Panc1 (cell line): ENCODE measurements at regions not wholly inside any gene's neighbourhood (a gene's known extent, or its start where the extent isn't known, plus 50 kb on each side); places are given as distances from the start of the nearest gene placed in this dataset.

ENCODE experiments used
- ATAC-seq: fragments of 200-7000 bp; cut with Tn5 transposase; 2 replicates; pipeline ENCODE4 v1.9.1; 2020; ENCODE audit warnings: mild to moderate bottlenecking, moderate library complexity
- BruUV-seq: library from RNA; stranded (reverse); fragments of 400-500 nt; replicated peaks from 2 replicates; lab custom pipeline; 2021; lab: Mats Ljungman, UMichigan
- CTCF ChIA-PET: fragments of 300-600 bp; sonication (Branson Sonifier 250); formaldehyde crosslinking; loops from one replicate; lab custom pipeline; 2022; ENCODE audit warnings: antibody characterized with exemption; lab: Charles Lee
- POLR2A ChIA-PET: fragments of 300-600 bp; sonication (Branson Sonifier 250); formaldehyde crosslinking; loops from one replicate; lab custom pipeline; 2022; ENCODE audit warnings: antibody characterized with exemption; lab: Charles Lee
- DNase-seq: peaks from one replicate; pipeline ENCODE4 v3.0.0-alpha.2; 2010; ENCODE audit warnings: low read depth, low spot score
- H3K27ac ChIP-seq: 2 replicates; pipeline ENCODE4 v1.5.1; 2011; ENCODE audit warnings: mild to moderate bottlenecking, low read length, inconsistent platforms
- H3K27me3 ChIP-seq: fragments of 200-500 bp; sonication (Bioruptor generic); 2 replicates; pipeline ENCODE4 v1.6.0; 2014; ENCODE audit warnings: low read length, inconsistent platforms; ENCODE audit not compliant: control insufficient read depth, insufficient read depth
- H3K36me3 ChIP-seq: fragments of 200-500 bp; sonication (Bioruptor generic); 2 replicates; pipeline ENCODE4 v1.5.1; 2014; ENCODE audit warnings: inconsistent platforms, mild to moderate bottlenecking, low read length, moderate library complexity; ENCODE audit not compliant: control insufficient read depth, insufficient read depth
- H3K4me1 ChIP-seq: 2 replicates; pipeline ENCODE4 v1.5.1; 2011; ENCODE audit warnings: inconsistent platforms, mild to moderate bottlenecking, low read length, moderate library complexity; ENCODE audit not compliant: control insufficient read depth, insufficient read depth
- H3K4me3 ChIP-seq, 2 experiments: 2 replicates each; pipeline ENCODE4 v1.5.1; 2011 to 2012; ENCODE audit warnings: low read depth in 2 of 2, low read length in 2 of 2, mild to moderate bottlenecking in 2 of 2, inconsistent platforms in 1 of 2, moderate library complexity in 1 of 2
- H3K9me3 ChIP-seq: fragments of 200-500 bp; sonication (Bioruptor generic); 2 replicates; pipeline ENCODE4 v1.5.1; 2014; ENCODE audit warnings: low read depth, mild to moderate bottlenecking, inconsistent platforms, low read length, moderate library complexity; ENCODE audit not compliant: control insufficient read depth, insufficient read depth
- CTCF ChIP-seq: fragments of 450-650 bp; IDR thresholded peaks from 2 replicates; pipeline ENCODE4 v1.5.1; 2017; ENCODE audit warnings: mild to moderate bottlenecking
- POLR2AphosphoS5 ChIP-seq: IDR thresholded peaks from 2 replicates; pipeline ENCODE4 v1.6.1; 2012; ENCODE audit warnings: mild to moderate bottlenecking, low read depth, low read length, moderate library complexity
- REST ChIP-seq, 2 experiments: IDR thresholded peaks; 2 replicates each; pipeline ENCODE4 v1.6.1; 2011 to 2012; ENCODE audit warnings: low read depth in 2 of 2, control low read depth in 1 of 2, low read length in 1 of 2, mild to moderate bottlenecking in 1 of 2, moderate library complexity in 1 of 2; ENCODE audit not compliant: insufficient read depth in 1 of 2
- SIN3A ChIP-seq: IDR thresholded peaks from 2 replicates; pipeline ENCODE4 v1.6.1; 2012; ENCODE audit warnings: low read depth, mild to moderate bottlenecking, low read length, moderate library complexity, borderline replicate concordance; ENCODE audit not compliant: insufficient read depth
- TCF7L2 ChIP-seq: IDR thresholded peaks from 2 replicates; pipeline ENCODE4 v1.6.1; 2011; ENCODE audit warnings: mild to moderate bottlenecking, low read depth, low read length, inconsistent platforms
- in situ Hi-C: cut with HindIII; loops from 2 replicates; pipeline ENCODE4 v1.10.0; 2016; ENCODE audit warnings: low sequenced_read_pairs, low pct_unique_long_range_greater_than_20kb
- intact Hi-C: fragments of 100-400 bp; cut with micrococcal nuclease; formaldehyde crosslinking; loops from one replicate; pipeline ENCODE4 v1.10.0; 2022; ENCODE audit not compliant: unreplicated experiment

- Histone ChIP-seq H3K4me3 (no peak overlapping the region), H3K36me3 (no peaks in the 10 kb centered on the region), H3K9me3 (no peaks in the 10 kb centered on the region), H3K4me1 (no peaks in the 10 kb centered on the region), H3K27ac (no peak overlapping the region), H3K27me3 (no peaks in the 10 kb centered on the region)
- ATAC-seq: no peak
- POLR2A ChIA-PET: interaction anchor here (0.5 kb wide), 1 partner anchor 8 kb away, joined by 6 read pairs; no protein-coding TSS in a partner anchor
- BruUV-seq: no TSS peak
- intact Hi-C loops: no loop called here
- in situ Hi-C loops: no loop called here
- no peak for DNase-seq
- TF ChIP-seq REST (IDR thresholded peaks at IDR 0.05; ENCODE audit: insufficient read depth in 1 of 2, low read depth in 2 of 2, low read length in 1 of 2) (no peak), SIN3A (no peak), TCF7L2 (no peak), CTCF (no peak), POLR2AphosphoS5 (no peak)
- CTCF ChIA-PET: no interaction called here
Measured at GRCh38 chr13:106762708-106763107, 194.8 kb upstream of the ARGLU1 start.

- ChIA-PET CTCF (no interaction called here), POLR2A (no interaction called here)
- no peaks in the 10 kb centered on the region for H3K36me3 ChIP-seq
- no peak overlapping the region for H3K27ac ChIP-seq
- intact Hi-C loops: no loop called here
- H3K27me3 ChIP-seq: no peaks in the 10 kb centered on the region
- TF ChIP-seq REST (IDR thresholded peaks at IDR 0.05; ENCODE audit: insufficient read depth in 1 of 2, low read depth in 2 of 2, low read length in 1 of 2) (no peak), CTCF (no peak), TCF7L2 (no peak), POLR2AphosphoS5 (no peak), SIN3A (no peak)
- H3K9me3 ChIP-seq: no peaks in the 10 kb centered on the region
- DNase-seq (no peak), ATAC-seq (no peak)
- no peaks in the 10 kb centered on the region for H3K4me1 ChIP-seq
- in situ Hi-C loops: no loop called here
- no TSS peak for BruUV-seq
- no peak overlapping the region for H3K4me3 ChIP-seq
Measured at GRCh38 chr13:106756446-106756845, 188.5 kb upstream of the ARGLU1 start.
